ENCODE measurements at regions not wholly inside any gene's neighbourhood (a gene's known extent, or its start where the extent isn't known, plus 50 kb on each side); places are given as distances from the start of the nearest gene placed in this dataset.

DNA sequence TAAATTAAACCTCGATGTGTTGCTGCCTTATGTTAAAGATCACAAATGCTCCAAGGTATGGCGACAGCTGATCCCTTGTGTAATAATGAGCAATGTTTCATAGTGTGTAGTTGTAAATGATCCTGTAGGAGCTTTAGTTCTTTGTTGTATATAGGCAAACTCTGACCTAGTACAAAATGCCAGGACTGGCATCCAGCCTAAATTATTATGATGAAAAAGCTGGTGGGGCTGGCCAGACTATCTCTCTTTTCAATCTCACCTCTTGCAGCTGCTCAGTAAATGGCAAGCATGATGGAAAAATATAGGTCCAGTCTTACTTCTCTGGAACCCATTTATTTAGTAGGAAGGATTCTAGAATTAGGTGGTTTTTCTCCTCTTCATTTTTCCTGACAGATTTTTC, 345.1 kb upstream of the C11orf87 start:
- TF ChIP-seq, protein P1, sequence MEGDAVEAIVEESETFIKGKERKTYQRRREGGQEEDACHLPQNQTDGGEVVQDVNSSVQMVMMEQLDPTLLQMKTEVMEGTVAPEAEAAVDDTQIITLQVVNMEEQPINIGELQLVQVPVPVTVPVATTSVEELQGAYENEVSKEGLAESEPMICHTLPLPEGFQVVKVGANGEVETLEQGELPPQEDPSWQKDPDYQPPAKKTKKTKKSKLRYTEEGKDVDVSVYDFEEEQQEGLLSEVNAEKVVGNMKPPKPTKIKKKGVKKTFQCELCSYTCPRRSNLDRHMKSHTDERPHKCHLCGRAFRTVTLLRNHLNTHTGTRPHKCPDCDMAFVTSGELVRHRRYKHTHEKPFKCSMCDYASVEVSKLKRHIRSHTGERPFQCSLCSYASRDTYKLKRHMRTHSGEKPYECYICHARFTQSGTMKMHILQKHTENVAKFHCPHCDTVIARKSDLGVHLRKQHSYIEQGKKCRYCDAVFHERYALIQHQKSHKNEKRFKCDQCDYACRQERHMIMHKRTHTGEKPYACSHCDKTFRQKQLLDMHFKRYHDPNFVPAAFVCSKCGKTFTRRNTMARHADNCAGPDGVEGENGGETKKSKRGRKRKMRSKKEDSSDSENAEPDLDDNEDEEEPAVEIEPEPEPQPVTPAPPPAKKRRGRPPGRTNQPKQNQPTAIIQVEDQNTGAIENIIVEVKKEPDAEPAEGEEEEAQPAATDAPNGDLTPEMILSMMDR (IDR thresholded peaks at IDR 0.05), result no peak
- TF ChIP-seq EZH2phosphoT487 (IDR thresholded peaks at IDR 0.05), result no peak
- no peak for TF ChIP-seq EZH2 (IDR thresholded peaks at IDR 0.05)

Data from neural progenitor cell (in vitro differentiated cells).